ENCODE measurements at regions not wholly inside any gene's neighbourhood (a gene's known extent, or its start where the extent isn't known, plus 50 kb on each side); places are given as distances from the start of the nearest gene placed in this dataset.
"Not testable (repeated sequence)": the region's sequence is repeated elsewhere in the genome, so short reads cannot be mapped to it uniquely, and the experiment has no call there.

DNA sequence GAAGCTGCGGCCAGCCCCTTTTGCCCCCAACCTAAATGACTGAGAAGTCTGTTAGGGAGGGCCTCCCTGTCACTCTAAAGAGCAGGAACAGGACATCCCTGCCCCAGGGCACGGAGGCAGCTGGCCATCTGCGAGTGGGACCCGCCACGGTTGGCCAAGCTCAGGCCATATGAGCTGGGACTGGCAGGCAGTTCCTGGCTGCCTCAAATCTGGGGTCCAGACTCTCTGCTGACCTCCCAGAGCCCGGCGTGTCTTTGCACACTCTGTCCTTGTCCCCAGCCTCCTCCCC lies 143.0 kb downstream of the IGLL1 start:
- not testable (repeated sequence) for DNase-seq

DNA sequence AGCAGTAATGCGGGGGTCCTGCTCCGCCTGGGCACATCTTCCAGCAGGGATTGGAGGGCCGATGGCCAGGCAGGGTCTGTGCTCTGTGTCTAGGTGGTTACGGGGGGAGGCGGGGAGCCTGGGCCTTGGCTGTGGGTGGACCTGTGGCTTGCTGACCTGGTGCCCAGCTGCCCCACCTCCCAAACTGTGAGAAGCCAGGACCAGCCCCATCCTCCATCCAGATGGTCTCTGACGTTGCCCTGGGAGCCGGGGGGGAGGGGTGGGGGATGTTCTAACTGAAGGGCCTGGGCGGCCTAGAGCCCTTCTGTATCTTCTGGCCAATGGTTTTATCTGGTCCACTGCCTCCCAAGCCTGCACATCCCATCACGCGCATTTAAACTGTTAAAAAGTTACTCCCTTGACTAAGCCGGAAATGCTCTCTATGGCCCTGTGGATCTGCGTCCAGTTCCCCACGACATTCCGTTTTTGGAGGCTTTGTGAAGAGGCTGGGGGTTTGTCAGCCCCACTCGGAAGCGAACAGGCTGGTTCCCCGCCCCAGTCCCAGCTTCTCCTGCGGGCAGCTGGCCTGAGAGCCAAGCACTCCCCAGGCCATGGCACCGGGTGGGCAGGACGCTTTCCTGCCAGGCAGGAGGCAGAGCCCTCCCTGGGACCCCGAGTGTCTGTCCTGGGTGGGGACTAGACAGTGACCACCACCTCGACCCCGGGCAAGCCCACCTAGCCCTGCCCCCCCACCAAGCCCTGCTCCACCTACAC lies 143.6 kb downstream of the IGLL1 start:
- DNase-seq, result not testable (repeated sequence)

DNA sequence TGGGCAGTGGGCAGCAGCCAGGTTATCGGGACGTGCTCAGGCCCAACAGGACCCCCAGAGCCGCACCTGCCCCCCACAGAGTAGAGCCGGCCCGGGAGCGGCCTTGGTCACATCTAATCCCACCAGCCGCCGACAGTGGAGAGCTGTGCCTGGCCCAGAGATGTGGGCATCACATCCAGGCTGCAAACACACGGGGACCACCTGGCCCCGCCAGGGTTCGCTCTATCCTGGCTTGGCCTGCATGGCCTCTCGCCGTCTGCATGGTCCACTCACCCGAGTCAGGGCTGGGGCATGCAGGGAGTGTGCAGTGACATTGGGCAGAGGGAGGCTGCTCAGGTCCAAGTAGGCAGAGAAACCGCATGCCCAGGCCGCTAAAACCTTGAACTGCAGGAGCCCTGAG lies 144.9 kb downstream of the IGLL1 start:
- not testable (repeated sequence) for DNase-seq

DNA sequence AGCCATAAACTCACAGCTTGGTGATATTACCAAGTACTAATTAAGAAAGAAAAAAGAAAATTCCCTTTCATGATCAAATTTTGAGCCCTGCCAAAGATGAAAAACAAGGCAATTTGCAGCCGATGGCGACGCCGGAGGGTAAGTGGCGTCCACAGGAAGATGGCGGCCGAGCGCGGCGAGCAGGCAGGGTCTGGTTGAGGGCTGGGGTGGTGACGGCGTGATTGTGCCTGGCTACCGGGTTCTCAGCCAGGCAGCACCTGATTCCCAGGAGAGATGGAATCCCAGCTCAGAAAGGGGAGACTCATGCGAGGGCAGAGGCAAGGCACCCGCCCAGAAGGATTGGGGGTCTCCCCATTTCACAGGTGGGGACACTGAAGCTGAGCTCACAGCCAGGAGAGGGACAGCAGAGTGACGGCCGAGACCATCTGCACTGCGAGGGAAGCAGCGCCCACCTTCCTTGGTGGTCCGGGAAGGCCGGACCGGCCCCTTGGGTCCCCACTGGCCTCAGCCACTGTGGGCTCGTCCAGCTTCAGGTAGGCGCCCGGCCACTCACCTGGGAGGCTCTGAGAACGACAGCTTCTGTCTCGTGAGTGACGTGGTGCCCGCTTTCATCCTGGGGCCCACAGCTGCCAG lies 145.8 kb downstream of the IGLL1 start:
- DNase-seq, result not testable (repeated sequence)

DNA sequence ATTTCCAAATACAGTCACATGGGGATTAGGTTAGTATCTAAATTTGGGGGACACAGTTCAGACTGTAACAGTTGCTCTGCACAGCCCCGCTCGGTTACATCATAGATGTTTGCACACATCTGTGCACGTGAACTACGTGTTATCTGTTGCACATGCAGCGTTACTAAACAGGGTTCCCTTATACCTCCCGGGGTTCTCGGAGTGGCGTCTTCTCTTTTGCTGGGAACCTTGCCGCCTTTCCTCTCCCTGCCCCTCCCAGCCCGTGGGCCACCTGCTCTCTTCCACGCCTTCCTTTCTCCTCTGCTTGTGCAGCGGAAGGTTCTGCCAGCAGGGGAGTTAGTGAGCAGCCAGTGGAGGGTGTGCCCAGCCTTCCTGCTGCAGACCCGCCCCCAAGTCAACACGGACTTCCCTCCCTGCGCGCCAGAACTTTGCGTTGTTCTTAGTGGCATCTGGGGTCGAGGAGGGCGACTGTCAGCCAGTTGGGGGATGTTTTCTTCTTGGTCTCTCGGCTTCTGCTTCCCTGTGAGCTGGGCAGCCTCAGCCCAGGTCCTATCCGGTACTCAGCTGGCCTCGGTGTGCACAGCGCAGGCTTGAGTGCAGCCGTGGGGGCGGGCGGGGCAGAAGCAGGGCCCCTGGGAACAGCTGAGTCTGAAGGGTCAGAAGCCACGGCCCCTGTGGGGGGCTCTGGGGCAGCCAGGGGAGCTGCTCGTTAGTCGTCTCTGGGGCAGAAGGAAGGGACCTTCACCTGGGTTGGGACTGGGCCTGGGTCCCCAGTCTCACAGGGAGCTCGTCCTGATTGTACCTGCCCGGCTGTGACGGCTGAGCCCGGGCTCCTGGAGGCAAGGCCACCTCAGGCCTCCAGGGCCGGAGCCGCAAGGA lies 146.7 kb downstream of the IGLL1 start:
- DNase-seq, result peak in 1 of 14 donors; percentile 35

DNA sequence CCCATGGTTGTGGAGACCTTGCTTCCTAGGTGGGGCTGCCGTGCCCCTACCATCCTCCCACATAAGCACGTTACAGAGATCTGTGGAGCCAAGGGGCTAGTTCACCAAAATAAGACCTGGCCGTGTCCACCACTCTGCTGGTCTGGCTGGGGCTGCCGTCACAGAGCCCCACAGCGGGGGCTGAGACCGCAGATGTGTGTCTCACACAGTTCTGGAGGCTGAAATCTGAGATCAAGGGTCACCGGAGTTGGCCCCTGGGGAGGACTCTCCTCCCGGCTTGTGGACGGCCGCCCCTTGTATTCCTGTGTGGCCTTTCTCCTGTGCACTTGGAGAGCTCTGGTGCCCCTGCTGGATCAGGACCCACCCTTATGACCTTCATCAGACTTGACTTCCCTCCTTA lies 147.4 kb downstream of the IGLL1 start:
- DNase-seq, result not testable (repeated sequence)

DNA sequence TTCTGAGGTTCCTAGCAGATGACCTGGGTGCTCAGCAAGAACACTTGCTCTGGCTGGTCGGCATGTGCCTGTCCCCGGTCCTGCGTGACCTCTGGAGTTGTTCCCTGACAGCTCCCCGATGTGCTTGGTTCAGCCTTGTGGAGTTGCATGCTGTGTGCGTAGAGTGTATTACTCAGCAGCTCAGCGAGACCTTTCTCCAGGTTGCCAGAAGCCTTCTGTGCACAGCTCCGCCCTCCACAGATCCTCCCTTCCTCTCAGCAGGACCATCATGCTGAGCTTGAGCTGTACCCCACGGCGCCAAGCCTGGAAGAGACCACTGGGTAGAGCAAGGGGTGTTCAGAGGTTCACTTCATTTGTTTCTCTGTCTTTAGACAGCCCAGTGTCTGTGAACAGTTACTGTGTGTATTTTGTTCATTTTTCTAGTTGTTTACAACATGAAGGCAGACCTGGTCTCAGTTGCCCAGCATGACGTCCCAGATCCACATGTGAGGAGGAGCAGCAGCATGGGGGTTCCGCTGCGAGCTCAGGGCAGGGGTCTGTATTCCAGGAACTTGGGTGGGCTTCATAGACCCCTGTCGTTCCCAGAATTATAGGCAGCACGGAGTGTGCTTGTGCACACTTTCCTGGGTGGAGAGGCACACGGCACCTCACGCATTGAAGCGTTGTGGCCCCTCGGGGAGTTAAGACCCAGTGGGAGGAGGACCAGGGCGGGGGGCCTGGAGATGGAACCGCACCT lies 148.6 kb downstream of the IGLL1 start:
- peak in 1 of 14 donors; percentile 14 for DNase-seq

DNA sequence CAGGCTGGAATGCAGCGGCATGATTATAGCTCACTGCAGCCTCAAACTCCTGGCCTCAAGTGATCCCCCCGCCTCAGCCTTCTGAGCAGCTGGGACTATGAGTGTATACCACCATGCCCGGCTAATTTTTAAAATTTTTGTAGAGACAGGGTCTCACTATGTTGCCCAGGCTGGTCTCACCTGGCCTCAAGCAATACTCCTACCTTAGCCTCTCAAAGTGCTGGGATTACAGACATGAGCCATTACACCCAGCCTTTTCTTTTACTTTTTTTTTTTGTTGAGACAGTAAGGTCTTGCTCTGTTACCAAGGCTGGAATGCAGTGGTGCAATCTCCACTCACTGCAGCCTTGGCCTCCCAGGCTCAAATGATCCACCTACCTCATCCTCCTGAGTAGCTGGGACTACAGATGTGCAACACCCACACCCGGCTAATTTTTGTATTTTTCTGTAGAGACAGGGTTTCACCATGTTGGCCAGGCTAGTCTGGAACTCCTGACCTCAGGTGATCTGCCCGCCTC lies 155.5 kb downstream of the IGLL1 start:
- DNase-seq, result not testable (repeated sequence)

DNA sequence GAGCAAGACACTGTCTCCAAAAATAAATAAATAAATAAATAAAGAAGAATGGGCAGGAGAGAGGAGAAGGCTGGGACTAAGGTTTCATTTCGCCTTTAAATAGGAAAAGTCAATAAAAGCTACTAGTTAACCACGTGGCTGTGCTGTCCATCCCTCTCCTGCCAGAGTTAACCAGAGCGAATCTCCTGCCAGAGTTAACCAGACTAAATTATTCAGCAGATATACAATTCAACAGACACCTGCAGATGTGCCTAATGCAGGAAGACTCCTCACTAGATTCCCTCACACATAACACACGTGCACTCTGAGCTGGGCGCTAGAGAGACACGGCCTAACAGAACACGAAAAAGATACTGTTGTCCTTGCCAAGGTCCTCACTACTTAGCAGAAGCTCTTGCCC lies 156.1 kb downstream of the IGLL1 start:
- DNase-seq, result no peak

DNA sequence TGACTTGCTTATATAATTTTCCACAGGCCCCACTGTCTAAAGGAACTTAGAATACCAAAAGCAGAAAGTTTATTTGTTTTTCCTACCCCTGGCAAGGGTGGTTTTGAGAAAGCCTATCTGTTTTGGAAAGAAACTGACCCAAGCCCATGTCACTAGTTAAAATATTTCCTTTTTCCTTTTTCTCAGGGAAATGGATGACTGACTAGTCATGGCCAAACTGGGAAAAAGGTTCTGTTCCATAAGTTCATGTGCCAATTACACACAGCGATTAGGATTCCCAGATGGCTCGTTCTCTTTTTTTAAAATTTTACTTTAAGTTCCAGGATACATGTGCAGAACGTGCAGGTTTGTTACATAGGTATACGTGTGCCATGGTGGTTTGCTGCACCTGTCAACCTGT lies 157.8 kb downstream of the IGLL1 start:
- not testable (repeated sequence) for DNase-seq

DNA sequence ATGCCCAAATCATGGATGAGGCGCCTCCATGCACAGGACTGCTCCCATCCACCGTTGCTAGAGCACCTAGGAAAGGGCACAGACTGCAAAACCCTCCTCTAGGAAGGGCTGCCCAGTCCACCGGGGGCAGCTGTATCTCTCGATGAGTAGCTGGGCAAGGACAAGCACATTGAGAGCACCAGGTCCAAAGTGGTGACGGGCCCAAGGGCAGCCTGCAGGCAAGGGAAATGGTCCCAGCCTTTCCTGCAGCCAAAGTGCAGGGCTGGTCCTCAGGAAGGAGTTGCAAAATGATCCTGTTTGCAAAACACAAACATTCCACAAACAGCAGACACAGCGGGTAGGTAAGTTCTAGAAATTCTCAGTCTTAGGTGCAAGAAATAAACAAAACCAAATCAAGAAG lies 158.8 kb downstream of the IGLL1 start:
- DNase-seq, result not testable (repeated sequence)

DNA sequence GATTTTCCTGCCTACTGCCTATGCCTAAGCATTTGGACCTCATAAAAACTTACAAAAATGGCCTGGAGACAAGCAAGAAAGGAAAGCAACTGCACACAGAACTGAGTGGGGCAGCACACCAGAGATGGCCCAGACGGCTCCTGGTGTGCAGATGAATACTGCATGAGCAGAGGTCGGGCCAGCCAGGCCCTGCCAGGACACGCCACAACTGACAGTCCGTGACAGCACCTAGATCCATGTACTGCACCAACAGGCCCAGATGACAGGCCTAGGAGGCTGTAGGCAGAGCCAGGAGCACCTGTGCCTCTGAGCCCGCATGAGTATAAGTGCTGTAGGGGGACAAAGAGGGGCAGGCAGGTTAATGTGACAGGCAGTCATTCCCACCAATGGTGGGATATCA lies 160.2 kb downstream of the IGLL1 start:
- no peak for DNase-seq

DNA sequence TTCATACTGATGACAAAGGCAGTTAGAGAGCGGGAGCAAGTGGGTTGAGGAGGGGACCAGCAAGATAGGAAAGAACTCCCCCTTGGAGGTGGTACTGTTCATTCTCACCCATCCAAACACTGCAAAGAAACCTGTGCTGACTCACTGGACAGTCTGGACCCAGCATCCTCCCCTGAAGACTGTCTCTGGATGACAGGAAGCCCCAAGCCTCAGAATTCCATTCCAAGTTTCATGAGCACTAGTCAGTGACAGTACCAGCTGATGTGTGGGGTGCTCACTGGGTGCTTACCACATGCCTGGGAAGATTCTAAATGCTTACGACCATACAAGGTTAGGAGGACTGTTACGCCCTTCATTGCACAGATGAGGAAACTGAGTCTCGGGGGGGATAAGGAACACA lies 160.9 kb downstream of the IGLL1 start:
- DNase-seq, result no peak

DNA sequence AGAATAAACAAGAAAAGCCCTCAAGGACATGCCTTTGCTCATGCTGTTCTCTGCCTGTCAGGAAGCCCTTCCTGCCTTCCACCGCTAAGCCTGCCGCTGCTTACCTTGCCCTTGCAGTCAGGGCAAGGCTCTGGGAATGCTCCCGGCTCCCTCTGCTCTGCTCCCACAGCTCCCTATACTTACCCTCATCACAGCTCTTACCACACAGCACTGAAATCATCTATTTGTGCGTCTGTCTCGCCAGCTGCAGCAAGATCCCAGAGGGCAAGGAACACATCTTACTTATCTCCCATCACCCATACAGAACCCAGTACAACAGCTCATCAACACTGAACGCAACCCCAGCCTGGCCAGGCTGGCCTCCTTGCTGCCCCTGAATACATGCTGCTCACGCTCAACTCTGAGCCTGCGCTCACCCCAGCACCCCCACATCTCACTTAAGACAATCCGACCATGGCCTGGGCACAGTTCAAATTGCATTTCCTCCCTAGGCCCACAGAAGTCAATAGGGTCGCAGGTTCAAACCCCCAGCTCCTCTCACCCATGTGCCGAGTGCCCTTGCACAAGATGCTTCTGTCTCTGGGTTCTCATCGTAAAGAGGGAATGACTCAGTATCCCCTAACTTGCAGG lies 161.8 kb downstream of the IGLL1 start:
- DNase-seq, result no peak

DNA sequence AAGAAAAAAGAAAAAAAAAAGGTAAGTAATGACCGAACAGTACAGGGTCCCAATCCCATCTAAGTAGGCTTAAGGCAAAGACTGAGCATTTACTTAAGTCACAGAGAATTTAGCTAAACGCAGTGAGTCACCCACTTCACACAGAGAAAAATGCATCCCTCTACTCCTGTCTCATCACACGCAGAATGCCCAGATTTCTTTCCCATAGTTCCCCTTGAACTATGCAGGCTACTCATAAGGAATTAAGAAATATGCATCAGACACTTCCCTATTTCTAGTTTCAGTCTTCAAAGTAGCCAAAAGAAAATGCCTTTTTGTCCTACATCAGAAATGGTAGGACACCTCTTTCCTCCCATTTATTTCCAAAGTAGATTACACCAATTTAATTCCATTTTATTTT lies 162.8 kb downstream of the IGLL1 start:
- not testable (repeated sequence) for DNase-seq

DNA sequence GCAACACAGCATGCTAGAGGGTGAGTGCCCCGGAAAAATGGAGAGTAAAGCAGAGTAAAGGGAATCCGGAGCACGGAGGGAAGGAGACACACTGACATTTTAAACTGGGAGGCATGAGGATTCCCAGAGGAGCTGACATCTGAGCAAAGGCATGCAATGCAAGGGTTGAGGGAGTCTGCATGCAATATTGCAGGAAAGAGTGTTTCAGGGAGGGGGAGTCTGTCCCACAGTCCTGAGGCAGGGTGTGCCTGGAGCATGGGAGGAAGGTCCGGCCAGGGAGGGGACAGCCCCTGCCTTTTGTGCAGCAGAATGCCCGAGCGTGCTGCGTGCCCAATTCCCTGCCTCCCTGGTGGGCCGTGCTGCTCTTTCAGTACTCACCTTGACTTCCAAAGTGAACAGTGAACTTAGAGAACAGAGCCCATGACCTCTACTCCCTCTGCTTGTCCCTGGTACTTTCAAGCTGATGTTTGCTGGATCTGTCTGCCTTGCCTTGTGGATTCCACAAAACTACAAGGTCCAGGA lies 163.9 kb downstream of the IGLL1 start:
- DNase-seq, result not testable (repeated sequence)

DNA sequence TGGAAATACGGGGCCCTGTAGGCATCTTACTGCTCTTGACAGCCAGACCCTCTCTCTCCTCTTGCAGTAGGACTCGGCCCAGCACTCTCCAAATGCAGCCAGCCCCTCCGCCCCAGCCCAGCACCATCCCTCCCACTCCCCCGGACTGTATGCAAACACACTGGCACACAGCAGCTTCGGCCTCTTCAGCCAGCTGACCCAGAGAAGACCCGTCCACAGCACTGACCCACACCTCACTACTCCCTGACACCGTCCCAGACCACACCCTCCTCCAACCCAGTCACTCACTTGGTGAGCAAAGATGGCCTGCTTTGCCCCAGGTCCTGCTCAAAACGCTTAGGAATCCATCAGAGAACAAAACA lies 164.6 kb downstream of the IGLL1 start:
- DNase-seq, result no peak

DNA sequence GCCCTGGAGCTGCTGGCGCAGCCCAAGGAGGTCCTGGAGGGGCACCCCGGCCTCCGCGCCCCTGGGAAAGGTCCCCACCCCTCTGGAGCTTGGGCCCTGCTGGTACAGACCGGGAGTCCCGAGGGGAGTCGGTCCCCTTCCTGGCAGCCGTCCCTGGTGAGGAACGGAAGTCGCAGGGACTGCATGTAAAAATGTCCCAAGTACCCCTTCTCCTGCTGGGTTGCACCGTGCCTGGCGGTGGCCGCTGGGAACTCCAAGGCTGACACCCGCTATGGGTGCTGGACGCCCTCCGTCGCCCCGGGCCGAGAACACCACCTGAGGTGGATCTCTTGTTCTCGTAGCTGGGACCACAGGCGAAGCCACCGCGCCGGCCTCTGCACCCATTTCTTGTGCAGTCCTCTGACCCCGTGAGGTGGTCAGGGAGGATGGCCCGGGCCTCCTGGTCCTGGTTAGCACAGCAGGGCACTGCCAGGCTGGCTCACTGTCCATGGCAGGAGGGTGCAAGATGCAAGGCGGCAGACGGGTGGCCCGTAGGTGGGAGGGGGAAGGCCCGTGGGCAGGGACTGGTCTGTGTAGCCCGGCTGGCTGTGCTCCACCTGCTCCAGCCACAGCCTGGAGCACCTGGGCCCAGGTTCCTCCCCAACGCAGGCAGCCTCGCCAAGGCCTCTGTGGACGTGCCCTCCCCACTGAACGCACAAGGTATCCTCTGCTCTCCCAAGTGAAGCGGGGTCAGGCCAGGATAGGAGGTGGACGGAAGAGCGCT lies 165.2 kb downstream of the IGLL1 start:
- DNase-seq, result no peak

DNA sequence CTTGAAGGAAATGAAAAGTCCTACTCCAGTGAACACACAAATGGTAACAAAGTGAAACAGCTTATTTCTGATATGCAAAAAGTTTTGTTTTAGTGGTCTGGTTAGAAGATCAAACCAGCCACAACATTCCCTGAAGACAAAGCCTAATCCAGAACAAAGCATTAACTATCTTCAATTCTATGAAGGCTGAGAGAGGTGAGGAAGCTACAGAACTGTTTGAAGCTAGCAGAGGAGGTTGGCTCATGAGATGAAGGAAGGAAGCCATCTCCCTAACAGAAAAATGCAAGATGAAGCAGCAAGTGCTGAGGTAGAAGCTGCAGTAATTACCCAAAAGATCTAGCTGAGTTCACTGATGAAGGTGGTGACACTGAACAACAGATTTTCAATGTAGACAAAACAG lies 168.4 kb downstream of the IGLL1 start:
- no peak for DNase-seq

DNA sequence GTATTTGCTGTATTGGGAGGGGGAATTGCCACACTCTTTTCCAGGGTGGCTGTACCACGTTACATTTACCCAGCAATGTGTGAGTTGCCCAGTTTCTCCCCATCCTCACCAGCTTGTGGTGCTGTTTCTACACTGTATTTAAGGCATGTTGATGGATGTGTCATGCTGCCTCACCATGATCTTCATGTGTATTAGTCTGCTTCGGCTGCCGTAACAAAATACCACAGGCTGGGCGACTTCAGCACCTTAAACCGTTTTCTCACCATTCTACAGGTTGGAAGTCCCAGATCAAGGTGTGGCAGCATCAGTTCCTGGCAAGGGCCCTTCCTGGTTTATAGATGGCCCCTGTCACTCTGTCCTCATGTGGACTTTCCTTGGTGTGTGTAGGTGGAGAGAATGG lies 169.7 kb downstream of the IGLL1 start:
- no peak for DNase-seq

DNA sequence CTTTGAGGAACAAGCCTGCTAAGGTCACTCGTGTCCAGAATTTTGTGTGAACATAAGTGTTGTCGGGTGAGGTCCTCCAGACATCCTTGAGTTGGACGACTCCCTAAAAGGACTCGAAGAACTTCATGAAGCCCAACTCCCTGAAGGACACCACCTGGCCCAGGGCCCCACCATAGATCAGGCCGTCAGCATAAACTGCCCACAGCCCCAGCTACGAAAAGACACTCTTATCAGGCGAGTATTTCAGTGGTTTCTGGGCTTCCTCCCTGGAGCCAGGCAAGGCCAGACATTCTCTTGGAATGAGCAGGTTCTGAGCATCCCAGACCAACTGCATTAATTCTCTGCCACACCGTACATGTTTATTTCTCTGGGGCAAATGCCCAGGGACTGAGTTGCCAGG lies 170.1 kb downstream of the IGLL1 start:
- no peak for DNase-seq
